ENCODE measurements at regions not wholly inside any gene's neighbourhood (a gene's known extent, or its start where the extent isn't known, plus 50 kb on each side); places are given as distances from the start of the nearest gene placed in this dataset.

- intact Hi-C loops (cut with micrococcal nuclease): no loop called here
- Histone ChIP-seq H3K79me2 (ENCODE audit: insufficient read depth, low read length) (no peaks in the 10 kb centered on the region), H3K9me2 (ENCODE audit: insufficient read depth) (no peaks in the 10 kb centered on the region), H3K9ac (ENCODE audit: low read length) (no peak overlapping the region), H3K4me3 (replicated peaks in 1 of 2; ENCODE audit: low read depth in 1 of 2, low read length in 2 of 2) (no peak overlapping the region), H2AFZ (ENCODE audit: low read depth, low read length, poor library complexity, severe bottlenecking) (no peak overlapping the region), H4K20me1 (ENCODE audit: insufficient read depth) (no peaks in the 10 kb centered on the region), H3K9me3 (ENCODE audit: control insufficient read depth in 1 of 2, insufficient read depth in 1 of 2, low read depth in 1 of 2, low read length in 2 of 2) (no peaks in the 10 kb centered on the region), H3K36me3 (ENCODE audit: control insufficient read depth in 1 of 2, insufficient read depth in 2 of 2, low read length in 2 of 2) (no peaks in the 10 kb centered on the region), H3K4me2 (ENCODE audit: low read length) (peak overlapping the region; percentile 17; the same call in 1 of the 2 replicates), H3K4me1 (ENCODE audit: control insufficient read depth in 1 of 2, insufficient read depth in 2 of 2, low read length in 2 of 2) (peaks cover 4 to 9% of the 10 kb centered on the region in 2 experiments; a peak in 2 of 4 replicates), H3K27ac (ENCODE audit: low read depth, low read length) (no peak overlapping the region), H3K27me3 (ENCODE audit: insufficient read depth, low read length) (peaks cover 45% of the 10 kb centered on the region)
- POLR2A ChIA-PET: no interaction called here
- CTCF ChIA-PET: no interaction called here
- DNase-seq (ENCODE audit: low read depth, low spot score) (no peak), ATAC-seq (no peak)
- BruUV-seq (replicated peaks): no TSS peak
- TF ChIP-seq EZH2 (IDR thresholded peaks at IDR 0.05) (no peak), FOSL1 (IDR thresholded peaks at IDR 0.05; ENCODE audit: low read depth) (peak; percentile 20; the same call in 1 of the 2 replicates)
- RAD21 ChIA-PET (ENCODE audit: low non-redundant PET in 1 of 2, low total read pairs in 2 of 2, uncharacterized antibody in 2 of 2, unreplicated experiment in 2 of 2): no interaction called here
Observed at GRCh38 chr17:73799781-73800627, 155.8 kb upstream of the SDK2 start.

- H3K4me1 ChIP-seq (ENCODE audit: control insufficient read depth in 1 of 2, insufficient read depth in 2 of 2, low read length in 2 of 2): peaks cover 4 to 9% of the 10 kb centered on the region in 2 experiments; a peak in 2 of 4 replicates
- H3K9me2 ChIP-seq (ENCODE audit: insufficient read depth): no peaks in the 10 kb centered on the region
- no peaks in the 10 kb centered on the region for H3K79me2 ChIP-seq (ENCODE audit: insufficient read depth, low read length)
- ChIA-PET RAD21 (ENCODE audit: low non-redundant PET in 1 of 2, low total read pairs in 2 of 2, uncharacterized antibody in 2 of 2, unreplicated experiment in 2 of 2) (no interaction called here), POLR2A (no interaction called here), CTCF (no interaction called here)
- no peaks in the 10 kb centered on the region for H4K20me1 ChIP-seq (ENCODE audit: insufficient read depth)
- DNase-seq (ENCODE audit: low read depth, low spot score): no peak
- no peaks in the 10 kb centered on the region for H3K9me3 ChIP-seq (ENCODE audit: control insufficient read depth in 1 of 2, insufficient read depth in 1 of 2, low read depth in 1 of 2, low read length in 2 of 2)
- H3K4me2 ChIP-seq (ENCODE audit: low read length): no peak overlapping the region
- H3K27me3 ChIP-seq (ENCODE audit: insufficient read depth, low read length): peaks cover 43% of the 10 kb centered on the region
- H3K4me3 ChIP-seq (replicated peaks in 1 of 2; ENCODE audit: low read depth in 1 of 2, low read length in 2 of 2): no peak overlapping the region
- ATAC-seq: no peak
- no peak overlapping the region for H3K27ac ChIP-seq (ENCODE audit: low read depth, low read length)
- H2AFZ ChIP-seq (ENCODE audit: low read depth, low read length, poor library complexity, severe bottlenecking): no peak overlapping the region
- H3K9ac ChIP-seq (ENCODE audit: low read length): no peak overlapping the region
- intact Hi-C loops (cut with micrococcal nuclease): no loop called here
- BruUV-seq (replicated peaks): no TSS peak
- no peaks in the 10 kb centered on the region for H3K36me3 ChIP-seq (ENCODE audit: control insufficient read depth in 1 of 2, insufficient read depth in 2 of 2, low read length in 2 of 2)
- TF ChIP-seq EZH2phosphoT487 (IDR thresholded peaks at IDR 0.05; ENCODE audit: borderline replicate concordance) (no peak), ZFX (IDR thresholded peaks at IDR 0.05) (no peak), CEBPB (IDR thresholded peaks at IDR 0.05; ENCODE audit: low read depth) (no peak), YY1 (IDR thresholded peaks at IDR 0.05; ENCODE audit: extremely low read depth, insufficient replicate concordance, low read depth, low read length) (no peak), EZH2 (IDR thresholded peaks at IDR 0.05) (no peak), SIN3A (IDR thresholded peaks at IDR 0.05; ENCODE audit: low read depth) (no peak), ZNF274 (IDR thresholded peaks at IDR 0.05; ENCODE audit: low read depth, low read length) (no peak), JUND (IDR thresholded peaks at IDR 0.05) (no peak), ELF1 (IDR thresholded peaks at IDR 0.05; ENCODE audit: borderline replicate concordance, low read depth) (no peak), TCF7L2 (IDR thresholded peaks at IDR 0.05; ENCODE audit: borderline replicate concordance, extremely low read depth, insufficient read depth, insufficient read length) (no peak), SRF (IDR thresholded peaks at IDR 0.05; ENCODE audit: low read depth) (no peak), REST (IDR thresholded peaks at IDR 0.05; ENCODE audit: low read depth) (no peak), EGR1 (IDR thresholded peaks at IDR 0.05; ENCODE audit: low read depth) (no peak), RAD21 (IDR thresholded peaks at IDR 0.05; ENCODE audit: low read depth) (no peak)
Observed at GRCh38 chr17:73800893-73801292, 156.6 kb upstream of the SDK2 start.

Measured in HCT116 (cell line).